Chondrocyte (in vitro differentiated cells): ENCODE measurements at regions not wholly inside any gene's neighbourhood (a gene's known extent, or its start where the extent isn't known, plus 50 kb on each side); places are given as distances from the start of the nearest gene placed in this dataset.

Source experiments
- DNase-seq: peaks from one replicate; pipeline ENCODE4 v3.0.0; 2021; ENCODE audit warnings: mixed read lengths, low spot score
- H3K27ac Mint-ChIP-seq: one replicate; pipeline ENCODE4 v1.8.0; 2021; ENCODE audit warnings: mild to moderate bottlenecking, moderate library complexity, mixed read lengths; ENCODE audit not compliant: unreplicated experiment
- H3K27me3 Mint-ChIP-seq: 2 replicates; pipeline ENCODE4 v1.8.0; 2021; ENCODE audit warnings: low read depth, mixed read lengths
- H3K36me3 Mint-ChIP-seq: 2 replicates; pipeline ENCODE4 v1.8.0; 2021; ENCODE audit warnings: low read depth, mixed read lengths
- H3K4me1 Mint-ChIP-seq: 2 replicates; pipeline ENCODE4 v1.8.0; 2021; ENCODE audit warnings: low read depth, mild to moderate bottlenecking, mixed read lengths
- H3K4me3 Mint-ChIP-seq: one replicate; pipeline ENCODE4 v1.8.0; 2021; ENCODE audit warnings: mild to moderate bottlenecking, moderate library complexity, mixed read lengths; ENCODE audit not compliant: unreplicated experiment
- H3K9me3 Mint-ChIP-seq: 2 replicates; pipeline ENCODE4 v1.8.0; 2021; ENCODE audit warnings: low read depth, mixed read lengths
- TF ChIP-seq, protein P1 (sequence below): fragments of 200-600 bp; sonication (generic); IDR thresholded peaks from 2 replicates; pipeline ENCODE4 v1.5.0; 2021; ENCODE audit warnings: antibody characterized with exemption, mild to moderate bottlenecking, moderate library complexity

GRCh38 chr2:58650781-58651180 is 409.7 kb upstream of the FANCL start:
- no peak overlapping the region for H3K4me3 Mint-ChIP-seq
- no peak overlapping the region for H3K27ac Mint-ChIP-seq
- peaks cover 7% of the 10 kb centered on the region for H3K27me3 Mint-ChIP-seq
- TF ChIP-seq, protein P1, sequence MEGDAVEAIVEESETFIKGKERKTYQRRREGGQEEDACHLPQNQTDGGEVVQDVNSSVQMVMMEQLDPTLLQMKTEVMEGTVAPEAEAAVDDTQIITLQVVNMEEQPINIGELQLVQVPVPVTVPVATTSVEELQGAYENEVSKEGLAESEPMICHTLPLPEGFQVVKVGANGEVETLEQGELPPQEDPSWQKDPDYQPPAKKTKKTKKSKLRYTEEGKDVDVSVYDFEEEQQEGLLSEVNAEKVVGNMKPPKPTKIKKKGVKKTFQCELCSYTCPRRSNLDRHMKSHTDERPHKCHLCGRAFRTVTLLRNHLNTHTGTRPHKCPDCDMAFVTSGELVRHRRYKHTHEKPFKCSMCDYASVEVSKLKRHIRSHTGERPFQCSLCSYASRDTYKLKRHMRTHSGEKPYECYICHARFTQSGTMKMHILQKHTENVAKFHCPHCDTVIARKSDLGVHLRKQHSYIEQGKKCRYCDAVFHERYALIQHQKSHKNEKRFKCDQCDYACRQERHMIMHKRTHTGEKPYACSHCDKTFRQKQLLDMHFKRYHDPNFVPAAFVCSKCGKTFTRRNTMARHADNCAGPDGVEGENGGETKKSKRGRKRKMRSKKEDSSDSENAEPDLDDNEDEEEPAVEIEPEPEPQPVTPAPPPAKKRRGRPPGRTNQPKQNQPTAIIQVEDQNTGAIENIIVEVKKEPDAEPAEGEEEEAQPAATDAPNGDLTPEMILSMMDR: no peak
- DNase-seq: no peak
- H3K4me1 Mint-ChIP-seq: peaks cover 3% of the 10 kb centered on the region
- no peaks in the 10 kb centered on the region for H3K9me3 Mint-ChIP-seq
- no peaks in the 10 kb centered on the region for H3K36me3 Mint-ChIP-seq

DNA sequence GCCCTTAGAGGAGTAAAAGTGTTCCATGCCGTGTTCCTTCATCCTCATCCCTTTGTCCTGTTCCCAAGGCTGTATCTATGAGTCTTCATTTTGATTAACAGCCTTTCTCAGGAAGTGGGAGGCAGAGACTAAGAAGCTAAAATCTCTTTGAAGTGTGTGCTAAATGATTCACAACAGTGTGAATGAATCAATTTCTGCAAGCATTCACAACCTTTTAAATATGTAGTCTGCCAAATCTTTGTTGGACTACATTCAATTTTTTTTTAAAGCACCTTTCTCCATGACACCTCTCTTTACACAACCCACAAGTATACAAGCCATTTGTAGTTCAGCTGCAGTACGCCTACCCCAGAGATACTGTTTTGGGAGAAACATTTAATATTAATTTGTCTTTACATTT is 408.6 kb upstream of the FANCL start:
- no peak for DNase-seq
- no peaks in the 10 kb centered on the region for H3K4me1 Mint-ChIP-seq
- H3K4me3 Mint-ChIP-seq: no peak overlapping the region
- H3K9me3 Mint-ChIP-seq: no peaks in the 10 kb centered on the region
- no peak overlapping the region for H3K27ac Mint-ChIP-seq
- TF ChIP-seq, protein P1: no peak
- no peaks in the 10 kb centered on the region for H3K36me3 Mint-ChIP-seq
- H3K27me3 Mint-ChIP-seq: peaks cover 7% of the 10 kb centered on the region

DNA sequence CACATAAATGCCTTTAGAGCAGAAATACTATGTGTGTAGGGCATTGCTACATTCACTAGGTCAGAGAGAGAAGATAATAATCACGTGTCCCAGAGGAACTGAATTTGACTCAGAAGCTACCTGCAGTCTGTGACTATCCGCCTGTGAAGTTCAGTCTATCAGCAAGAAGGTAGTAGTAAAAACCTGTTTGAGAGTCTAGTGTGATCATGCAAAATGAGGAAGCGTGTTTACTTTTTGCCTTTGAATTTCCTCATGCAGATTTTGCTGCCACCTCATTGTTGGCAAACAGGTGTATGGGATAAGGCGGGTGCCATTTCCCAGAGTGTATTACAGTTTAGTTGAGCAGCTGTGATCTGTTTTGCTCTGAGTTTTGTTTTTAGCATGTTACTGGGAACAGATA is 403.9 kb upstream of the FANCL start:
- Mint-ChIP-seq H3K9me3 (no peaks in the 10 kb centered on the region), H3K4me1 (no peaks in the 10 kb centered on the region), H3K27me3 (peaks cover under 1% of the 10 kb centered on the region), H3K36me3 (no peaks in the 10 kb centered on the region), H3K4me3 (no peak overlapping the region), H3K27ac (no peak overlapping the region)
- no peak for DNase-seq
- TF ChIP-seq, protein P1: no peak

- no peak overlapping the region for H3K27ac Mint-ChIP-seq
- TF ChIP-seq, protein P1: no peak
- no peaks in the 10 kb centered on the region for H3K27me3 Mint-ChIP-seq
Measured at GRCh38 chr2:58644451-58644850, 403.3 kb upstream of the FANCL start.

GRCh38 chr2:58641001-58641400 is 399.9 kb upstream of the FANCL start:
- Mint-ChIP-seq H3K4me3 (no peak overlapping the region), H3K9me3 (no peaks in the 10 kb centered on the region), H3K27ac (no peak overlapping the region), H3K4me1 (peaks cover 10% of the 10 kb centered on the region), H3K36me3 (no peaks in the 10 kb centered on the region), H3K27me3 (no peaks in the 10 kb centered on the region)
- TF ChIP-seq, protein P1: no peak
- no peak for DNase-seq

More at GRCh38 chr2:58644451-58644850, 403.3 kb upstream of the FANCL start:
- DNase-seq: no peak
- no peaks in the 10 kb centered on the region for H3K4me1 Mint-ChIP-seq
- H3K9me3 Mint-ChIP-seq: no peaks in the 10 kb centered on the region
- no peaks in the 10 kb centered on the region for H3K36me3 Mint-ChIP-seq
- no peak overlapping the region for H3K4me3 Mint-ChIP-seq
